ENCODE measurements at regions not wholly inside any gene's neighbourhood (a gene's known extent, or its start where the extent isn't known, plus 50 kb on each side); places are given as distances from the start of the nearest gene placed in this dataset.

GRCh38 chr5:82605441-82605973 lies 327.4 kb upstream of the RPS23 start (continued):
- TF ChIP-seq ZNF532 (CRISPR knock-in tag; IDR thresholded peaks at IDR 0.05; ENCODE audit: borderline replicate concordance) (no peak), SP1 (CRISPR knock-in tag; conservative IDR thresholded peaks at IDR 0.05) (no peak), SMAD4 (CRISPR knock-in tag; IDR thresholded peaks at IDR 0.05) (no peak)

- no peak for DNase-seq (ENCODE audit: low spot score)
- no peak for ATAC-seq
- no peak overlapping the region for H3K4me3 Mint-ChIP-seq
- CTCF ChIA-PET = no interaction called here
- TF ChIP-seq PREB (CRISPR knock-in tag; IDR thresholded peaks at IDR 0.05; ENCODE audit: borderline replicate concordance) (no peak), SMAD3 (CRISPR knock-in tag; IDR thresholded peaks at IDR 0.05; ENCODE audit: borderline replicate concordance) (no peak), NR2C2 (CRISPR knock-in tag; IDR thresholded peaks at IDR 0.05) (no peak), CREM (CRISPR knock-in tag; IDR thresholded peaks at IDR 0.05) (no peak), FOXP1 (CRISPR knock-in tag; IDR thresholded peaks at IDR 0.05; ENCODE audit: borderline replicate concordance) (no peak), TEAD4 (CRISPR knock-in tag; IDR thresholded peaks at IDR 0.05) (no peak), ZNF138 (CRISPR knock-in tag; conservative IDR thresholded peaks at IDR 0.05) (no peak), ZNF532 (CRISPR knock-in tag; IDR thresholded peaks at IDR 0.05; ENCODE audit: borderline replicate concordance) (no peak), MLX (CRISPR knock-in tag; IDR thresholded peaks at IDR 0.05) (no peak), NFATC4 (CRISPR knock-in tag; IDR thresholded peaks at IDR 0.05) (no peak)
- peaks cover 17% of the 10 kb centered on the region for H3K4me1 Mint-ChIP-seq
- POLR2A ChIA-PET = no interaction called here
- no peaks in the 10 kb centered on the region for H3K27me3 Mint-ChIP-seq (ENCODE audit: low read depth)
- no peaks in the 10 kb centered on the region for H3K36me3 Mint-ChIP-seq
- H3K9me3 Mint-ChIP-seq = peaks cover 11% of the 10 kb centered on the region
- no peak overlapping the region; the same call in 1 of the 2 replicates for H3K27ac Mint-ChIP-seq
These were observed 325.2 kb upstream of the RPS23 start for GRCh38 chr5:82603033-82603987.
